ENCODE measurements at regions not wholly inside any gene's neighbourhood (a gene's known extent, or its start where the extent isn't known, plus 50 kb on each side); places are given as distances from the start of the nearest gene placed in this dataset.

DNA sequence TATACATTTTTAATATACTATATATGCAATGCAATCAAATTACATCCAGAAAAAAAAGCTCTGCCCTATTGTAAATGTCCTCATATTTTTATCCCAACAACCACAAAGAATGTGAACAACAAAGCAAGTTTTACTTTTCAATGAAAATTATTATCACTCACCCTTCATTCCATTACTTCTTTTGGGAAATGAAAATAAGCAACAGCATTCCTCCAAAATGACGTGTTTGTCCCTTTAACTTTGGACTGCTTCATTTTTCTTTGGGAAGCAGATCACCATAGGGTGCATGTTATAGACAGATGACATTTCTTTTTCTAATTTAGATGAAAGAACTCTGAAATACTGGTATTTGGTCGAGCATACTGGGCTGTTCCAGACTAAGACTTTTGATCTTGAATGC, 667.1 kb upstream of the BOD1L1 start:
- no peak overlapping the region for H3K9ac ChIP-seq (replicated peaks in 1 of 4; ENCODE audit: extremely low read depth in 1 of 4, low read depth in 3 of 4, low read length in 3 of 4)
- H3K27me3 ChIP-seq (replicated peaks in 1 of 4; ENCODE audit: control insufficient read depth in 3 of 4, extremely low read depth in 1 of 4, insufficient read depth in 3 of 4, low read length in 3 of 4) = no peaks in the 10 kb centered on the region
- H3K18ac ChIP-seq (ENCODE audit: extremely low read depth, low read length) = no peak overlapping the region
- 0 out of 7 replicates have a peak, but pooled peaks cover 0 to 2% (median 0%) of the 10 kb centered on the region in 4 experiments for H3K4me1 ChIP-seq (replicated peaks in 1 of 4; ENCODE audit: control insufficient read depth in 3 of 4, insufficient read depth in 4 of 4, low read length in 3 of 4)
- no peaks in the 10 kb centered on the region for H4K20me1 ChIP-seq (replicated peaks in 1 of 2; ENCODE audit: control insufficient read depth in 1 of 2, insufficient read depth in 2 of 2, low read length in 2 of 2)
- H3K79me2 ChIP-seq (ENCODE audit: control insufficient read depth in 1 of 2, insufficient read depth in 2 of 2, low read length in 2 of 2) = no peaks in the 10 kb centered on the region
- H2BK5ac ChIP-seq (ENCODE audit: low read depth, low read length) = no peak overlapping the region
- no peak overlapping the region for H3K4me3 ChIP-seq (ENCODE audit: extremely low read depth in 1 of 4, insufficient read depth in 2 of 4, low read depth in 3 of 4, low read length in 4 of 4)
- no peak overlapping the region for H3K4me2 ChIP-seq (ENCODE audit: insufficient read depth in 1 of 2, low read depth in 2 of 2, low read length in 2 of 2)
- H2AK5ac ChIP-seq (ENCODE audit: low read depth, low read length) = no peak overlapping the region
- H2AFZ ChIP-seq (ENCODE audit: low read length) = no peak overlapping the region
- H4K91ac ChIP-seq (replicated peaks; ENCODE audit: insufficient read length, low read length) = no peak overlapping the region
- no peak overlapping the region for H2BK15ac ChIP-seq (ENCODE audit: low read length)
- H2BK12ac ChIP-seq (ENCODE audit: low read depth, low read length) = no peak overlapping the region
- no peaks in the 10 kb centered on the region for H3K36me3 ChIP-seq (ENCODE audit: control insufficient read depth in 2 of 4, insufficient read depth in 4 of 4, low read length in 3 of 4)
- H4K5ac ChIP-seq (ENCODE audit: insufficient read length, low read depth, low read length) = no peak overlapping the region
- no peak overlapping the region for H3K4ac ChIP-seq (replicated peaks; ENCODE audit: insufficient read length, low read depth, low read length)
- no peaks in the 10 kb centered on the region for H3K79me1 ChIP-seq (ENCODE audit: low read depth, low read length)
- no peaks in the 10 kb centered on the region for H3K9me3 ChIP-seq (ENCODE audit: insufficient read depth in 2 of 2, low read depth in 1 of 2, low read length in 1 of 2)
- ChIA-PET CTCF (ENCODE audit: partially characterized antibody) (interaction anchor here (1.0 kb wide), 1 partner anchor 13 kb away, joined by 5 read pairs; no protein-coding TSS in a partner anchor), POLR2A (ENCODE audit: partially characterized antibody) (no interaction called here)
- H4K8ac ChIP-seq (ENCODE audit: extremely low read depth, insufficient read depth, low read length) = no peak overlapping the region
- H3K23ac ChIP-seq (ENCODE audit: insufficient read length) = no peak overlapping the region
- TF ChIP-seq CBX5 (IDR thresholded peaks at IDR 0.05; ENCODE audit: low read depth, low read length) = no peak
- TF ChIP-seq HDAC2 (IDR thresholded peaks at IDR 0.05; ENCODE audit: borderline replicate concordance in 1 of 2, low read depth in 2 of 2, low read length in 2 of 2) = no peak
- TF ChIP-seq POLR2AphosphoS5 (IDR thresholded peaks at IDR 0.05; ENCODE audit: low read depth, low read length) = no peak
- no peak for TF ChIP-seq JUN (IDR thresholded peaks at IDR 0.05; ENCODE audit: low read depth, low read length)
- TF ChIP-seq RAD21 (IDR thresholded peaks at IDR 0.05 in 1 of 2, conservative IDR thresholded peaks at IDR 0.05 in 1 of 2; ENCODE audit: low read depth in 2 of 2, low read length in 2 of 2) = no peak
- no peak for TF ChIP-seq CEBPB (IDR thresholded peaks at IDR 0.05; ENCODE audit: low read depth, low read length)
- no peak for TF ChIP-seq SIRT6 (IDR thresholded peaks at IDR 0.05; ENCODE audit: low read length)
- H2BK120ac ChIP-seq (replicated peaks; ENCODE audit: low read depth, low read length) = no peak overlapping the region
- FAIRE-seq (no peak), DNase-seq (ENCODE audit: low read depth in 1 of 2, low spot score in 2 of 2) (no peak)
- 98% methylated on average over 2 of the region's 2 CpGs; no CpG with 5 or more reads in 1 of the 2 experiments for WGBS, 2 experiments (ENCODE audit: extremely low coverage in 1 of 2, insufficient coverage in 1 of 2, insufficient read length in 1 of 2, insufficient replicate concordance in 2 of 2, low coverage in 1 of 2, low lambda C conversion rate in 2 of 2, missing lambda C conversion rate in 1 of 2)
- no peak overlapping the region for H2BK20ac ChIP-seq (ENCODE audit: low read length)
- no peak overlapping the region for H3K14ac ChIP-seq (ENCODE audit: insufficient read length)
- no peak overlapping the region for H3K27ac ChIP-seq (ENCODE audit: low read depth, low read length)
- no peaks in the 10 kb centered on the region for H3K23me2 ChIP-seq (ENCODE audit: low read depth, low read length)
- no peak overlapping the region for H3K56ac ChIP-seq (replicated peaks; ENCODE audit: insufficient read length, low read depth, low read length)

All from H1 (cell line).